Mesendoderm (in vitro differentiated cells): ENCODE measurements at regions not wholly inside any gene's neighbourhood (a gene's known extent, or its start where the extent isn't known, plus 50 kb on each side); places are given as distances from the start of the nearest gene placed in this dataset.
"Not testable (repeated sequence)": the region's sequence is repeated elsewhere in the genome, so short reads cannot be mapped to it uniquely, and the experiment has no call there.

Experiments
- DNase-seq: peaks from one replicate; pipeline ENCODE4 v3.0.0; 2013
- H2AK5ac ChIP-seq: 2 replicates; pipeline ENCODE4 v1.6.1; 2013; ENCODE audit warnings: low read length, inconsistent platforms
- H2BK120ac ChIP-seq: 2 replicates; pipeline ENCODE4 v1.6.1; 2013; ENCODE audit warnings: low read depth, mild to moderate bottlenecking, low read length, moderate library complexity, mixed read lengths
- H2BK15ac ChIP-seq: replicated peaks from 2 replicates; pipeline ENCODE4 v1.6.1; 2013; ENCODE audit warnings: low read depth, mild to moderate bottlenecking, moderate library complexity
- H2BK5ac ChIP-seq: 2 replicates; pipeline ENCODE4 v1.6.1; 2013; ENCODE audit warnings: low read length, inconsistent platforms
- H3K18ac ChIP-seq: 2 replicates; pipeline ENCODE4 v1.6.1; 2013; ENCODE audit warnings: mild to moderate bottlenecking, low read length, mixed read lengths
- H3K23ac ChIP-seq: one replicate; pipeline ENCODE4 v1.6.1; 2013; ENCODE audit warnings: low read length
- H3K27ac ChIP-seq: 2 replicates; pipeline ENCODE4 v1.5.1; 2013; ENCODE audit warnings: low read depth, mild to moderate bottlenecking, inconsistent platforms, low read length, moderate library complexity
- H3K27me3 ChIP-seq: 2 replicates; pipeline ENCODE4 v1.6.1; 2013; ENCODE audit warnings: low read length, control low read depth, mild to moderate bottlenecking, inconsistent platforms; ENCODE audit not compliant: insufficient read depth, poor library complexity
- H3K36me3 ChIP-seq: 2 replicates; pipeline ENCODE4 v1.6.1; 2013; ENCODE audit warnings: low read length, inconsistent platforms; ENCODE audit not compliant: control insufficient read depth, insufficient read depth
- H3K4ac ChIP-seq: one replicate; pipeline ENCODE4 v1.6.1; 2013; ENCODE audit warnings: low read depth, mild to moderate bottlenecking, low read length, moderate library complexity
- H3K4me1 ChIP-seq: 2 replicates; pipeline ENCODE4 v1.6.1; 2013; ENCODE audit warnings: low read depth, low read length, inconsistent platforms; ENCODE audit not compliant: control insufficient read depth
- H3K4me2 ChIP-seq: 2 replicates; pipeline ENCODE4 v1.6.1; 2013; ENCODE audit warnings: low read length
- H3K4me3 ChIP-seq: 2 replicates; pipeline ENCODE4 v1.5.1; 2013; ENCODE audit warnings: mild to moderate bottlenecking, low read length
- H3K56ac ChIP-seq: one replicate; pipeline ENCODE4 v1.6.1; 2013; ENCODE audit warnings: low read length
- H3K79me1 ChIP-seq: 2 replicates; pipeline ENCODE4 v1.6.1; 2013; ENCODE audit warnings: low read length, inconsistent platforms
- H3K79me2 ChIP-seq: 2 replicates; pipeline ENCODE4 v1.6.1; 2013; ENCODE audit warnings: mild to moderate bottlenecking, low read length; ENCODE audit not compliant: control insufficient read depth, insufficient read depth
- H3K9ac ChIP-seq: 2 replicates; pipeline ENCODE4 v1.6.1; 2013; ENCODE audit warnings: low read length, inconsistent platforms
- H4K5ac ChIP-seq: one replicate; pipeline ENCODE4 v1.6.1; 2013; ENCODE audit warnings: low read length
- H4K8ac ChIP-seq: one replicate; pipeline ENCODE4 v1.6.1; 2013; ENCODE audit warnings: low read depth, mild to moderate bottlenecking, control low read depth, low read length, moderate library complexity
- WGBS: extraction: QIAGEN DNeasy Blood & Tissue Kit; methylation state at CpG from one replicate; pipeline ENCODE4 v1.1.7; 2013; ENCODE audit warnings: low lambda C conversion rate, missing lambda C conversion rate; ENCODE audit not compliant: insufficient coverage; ENCODE audit errors: extremely low coverage; 5-methylcytosine and 5-hydroxymethylcytosine counted together

- H3K9ac ChIP-seq, result no peak overlapping the region
- H3K4me2 ChIP-seq, result no peak overlapping the region
Observed at GRCh38 chrX:151042842-151043241, 59.7 kb downstream of the HMGB3 start.

DNA sequence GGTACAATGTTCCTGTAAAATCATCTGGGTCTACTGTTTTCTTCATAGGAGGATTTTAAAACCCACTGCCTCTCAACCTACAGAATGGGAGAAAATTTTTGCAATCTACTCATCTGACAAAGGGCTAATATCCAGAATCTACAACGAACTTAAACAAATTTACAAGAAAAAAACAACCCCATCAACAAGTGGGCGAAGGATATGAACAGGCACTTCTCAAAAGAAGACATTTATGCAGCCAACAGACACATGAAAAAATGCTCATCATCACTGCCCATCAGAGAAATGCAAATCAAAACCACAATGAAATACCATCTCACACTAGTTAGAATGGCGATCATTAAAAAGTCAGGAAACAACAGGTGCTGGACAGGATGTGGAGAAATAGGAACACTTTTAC lies 83.2 kb downstream of the HMGB3 start:
- H3K4me1 ChIP-seq, H2BK15ac ChIP-seq, H3K9ac ChIP-seq, H2BK5ac ChIP-seq, H3K27ac ChIP-seq, H3K4me3 ChIP-seq, H3K18ac ChIP-seq, DNase-seq, H2BK120ac ChIP-seq, H3K23ac ChIP-seq, H3K56ac ChIP-seq, H4K5ac ChIP-seq, H3K4me2 ChIP-seq, H3K36me3 ChIP-seq, H2AK5ac ChIP-seq, H3K79me2 ChIP-seq, H3K4ac ChIP-seq, H3K79me1 ChIP-seq, H3K27me3 ChIP-seq, H4K8ac ChIP-seq: not testable (repeated sequence)
- no CpG with 5 or more reads among the region's 3 CpGs for WGBS

More at GRCh38 chrX:151042842-151043241, 59.7 kb downstream of the HMGB3 start:
- Histone ChIP-seq H2BK120ac (no peak overlapping the region), H3K36me3 (no peaks in the 10 kb centered on the region), H3K4me1 (no peaks in the 10 kb centered on the region), H3K4me3 (no peak overlapping the region), H4K8ac (no peak overlapping the region), H3K18ac (no peak overlapping the region), H2BK5ac (no peak overlapping the region), H3K4ac (no peak overlapping the region), H2AK5ac (no peak overlapping the region), H2BK15ac (no peak overlapping the region), H3K23ac (no peak overlapping the region), H4K5ac (no peak overlapping the region), H3K56ac (no peak overlapping the region), H3K79me1 (no peaks in the 10 kb centered on the region), H3K27ac (no peak overlapping the region), H3K27me3 (no peaks in the 10 kb centered on the region), H3K79me2 (no peaks in the 10 kb centered on the region)
- WGBS, result no CpG with 5 or more reads among the region's 2 CpGs
- no peak for DNase-seq

DNA sequence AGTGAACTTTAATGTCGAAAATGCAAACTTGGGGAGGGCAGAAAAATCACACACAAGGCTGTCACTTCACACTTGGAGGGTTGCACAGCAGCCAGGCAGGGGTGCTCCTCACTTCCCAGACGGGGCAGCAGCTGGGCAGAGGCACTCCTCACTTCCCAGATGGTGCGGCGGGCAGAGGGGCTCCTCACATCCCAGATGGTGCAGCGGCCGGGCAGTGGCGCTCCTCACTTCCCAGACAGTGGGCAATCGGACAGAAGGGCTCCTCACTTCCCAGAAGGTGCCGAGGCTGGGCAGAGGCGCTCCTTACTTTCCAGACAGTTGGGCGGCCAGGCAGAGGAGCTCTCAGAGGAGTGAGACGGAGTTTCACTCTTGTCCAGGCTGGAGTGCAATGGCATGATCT lies 90.6 kb downstream of the HMGB3 start:
- no peak for DNase-seq
- no peak overlapping the region for H4K8ac ChIP-seq
- H3K4ac ChIP-seq, result no peak overlapping the region
- H4K5ac ChIP-seq, result no peak overlapping the region
- H3K36me3 ChIP-seq, result no peaks in the 10 kb centered on the region
- H3K4me2 ChIP-seq, result no peak overlapping the region
- no peak overlapping the region for H3K23ac ChIP-seq
- no peak overlapping the region for H3K4me3 ChIP-seq
- H3K4me1 ChIP-seq, result no peaks in the 10 kb centered on the region
- no peak overlapping the region for H3K27ac ChIP-seq
- no peak overlapping the region for H2BK5ac ChIP-seq
- H2BK15ac ChIP-seq, result no peak overlapping the region
- no peak overlapping the region for H3K18ac ChIP-seq
- no CpG with 5 or more reads among the region's 12 CpGs for WGBS
- no peak overlapping the region for H2BK120ac ChIP-seq
- H3K27me3 ChIP-seq, result no peaks in the 10 kb centered on the region
- H3K79me2 ChIP-seq, result no peaks in the 10 kb centered on the region
- H3K56ac ChIP-seq, result no peak overlapping the region
- H3K9ac ChIP-seq, result no peak overlapping the region
- no peak overlapping the region for H2AK5ac ChIP-seq
- H3K79me1 ChIP-seq, result no peaks in the 10 kb centered on the region

DNA sequence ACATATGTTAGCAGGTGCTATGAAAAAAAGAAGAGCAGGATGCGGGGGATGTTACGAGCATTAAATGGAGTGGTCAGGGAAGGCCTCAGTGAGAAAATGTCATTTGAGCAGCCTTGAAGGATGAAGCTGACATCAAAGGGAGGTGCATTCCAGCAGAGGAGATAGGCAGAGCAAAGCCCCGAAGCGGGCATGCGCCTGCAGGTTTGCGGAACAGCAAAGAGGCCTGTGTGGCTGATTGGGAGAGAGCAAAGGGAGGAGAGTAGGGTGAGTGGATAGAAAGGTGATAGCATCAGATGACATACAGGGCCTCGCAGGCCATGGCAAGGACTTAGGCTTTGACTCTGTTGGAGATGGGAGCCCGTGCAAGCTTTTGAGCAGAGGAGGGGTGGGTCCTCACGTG lies 95.4 kb upstream of the GPR50 start:
- no peak overlapping the region for H3K4me3 ChIP-seq
- no peak overlapping the region for H2BK15ac ChIP-seq
- DNase-seq, result peak; percentile 54
- no peaks in the 10 kb centered on the region for H3K79me1 ChIP-seq
- H3K23ac ChIP-seq, result no peak overlapping the region
- no peaks in the 10 kb centered on the region for H3K4me1 ChIP-seq
- no peak overlapping the region for H3K9ac ChIP-seq
- H2AK5ac ChIP-seq, result no peak overlapping the region
- H3K4me2 ChIP-seq, result no peak overlapping the region
- H3K18ac ChIP-seq, result no peak overlapping the region
- H4K8ac ChIP-seq, result no peak overlapping the region
- no peak overlapping the region for H2BK120ac ChIP-seq
- H3K79me2 ChIP-seq, result no peaks in the 10 kb centered on the region
- no peaks in the 10 kb centered on the region for H3K27me3 ChIP-seq
- no peak overlapping the region for H3K4ac ChIP-seq
- no peak overlapping the region for H3K56ac ChIP-seq
- no peak overlapping the region for H4K5ac ChIP-seq
- WGBS, result no CpG with 5 or more reads among the region's 9 CpGs
- no peak overlapping the region for H3K27ac ChIP-seq
- H2BK5ac ChIP-seq, result no peak overlapping the region
- no peaks in the 10 kb centered on the region for H3K36me3 ChIP-seq

DNA sequence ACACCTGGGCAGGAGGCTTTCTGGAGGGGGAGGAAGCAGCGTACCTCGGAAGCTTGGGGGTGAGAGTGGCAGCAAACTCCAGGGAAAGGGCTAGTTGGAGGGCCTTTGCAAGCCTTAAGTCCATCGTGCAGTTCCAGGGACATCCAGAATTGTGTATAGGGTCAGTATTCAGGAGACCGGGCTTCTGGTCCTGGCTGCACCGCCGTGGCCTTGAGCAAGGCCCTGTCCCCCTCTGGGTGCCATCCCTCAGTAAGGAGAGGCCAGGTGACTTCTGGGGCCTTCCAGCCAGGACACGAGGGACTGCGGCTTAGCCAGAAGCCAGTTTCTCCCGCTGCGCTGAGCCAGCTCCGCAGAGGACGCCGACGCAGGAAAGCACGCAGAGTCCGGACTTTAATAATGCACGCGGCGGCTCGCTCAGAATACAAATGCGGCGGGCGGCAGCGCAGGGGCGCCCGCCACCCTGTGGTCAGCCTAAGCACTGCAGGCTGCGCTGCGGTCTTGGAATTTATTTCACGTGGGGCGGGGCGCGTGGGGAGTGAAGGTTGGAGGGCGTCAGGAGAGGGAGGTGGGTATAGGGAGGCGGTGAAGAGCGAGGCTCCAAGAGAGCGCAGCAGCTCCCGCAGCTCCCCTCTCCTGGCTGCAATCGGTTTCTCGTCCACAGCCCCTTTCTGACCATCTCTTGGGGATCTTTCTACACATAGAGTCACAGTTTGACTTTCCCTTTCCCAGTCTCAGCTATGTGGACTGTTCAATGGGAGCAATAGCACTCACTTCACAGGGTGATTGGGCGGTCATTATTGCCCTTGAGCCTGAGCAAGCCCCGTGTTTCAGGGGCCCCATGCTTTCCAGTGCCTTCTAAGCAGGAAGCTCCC lies 94.1 kb upstream of the GPR50 start:
- Histone ChIP-seq H3K79me1 (no peaks in the 10 kb centered on the region), H3K18ac (no peak overlapping the region), H2BK15ac (no peak overlapping the region), H3K79me2 (no peaks in the 10 kb centered on the region), H3K4ac (no peak overlapping the region), H4K8ac (no peak overlapping the region), H2BK120ac (no peak overlapping the region), H2AK5ac (no peak overlapping the region), H3K36me3 (no peaks in the 10 kb centered on the region), H3K4me3 (no peak overlapping the region), H3K4me1 (no peaks in the 10 kb centered on the region), H3K23ac (no peak overlapping the region), H4K5ac (no peak overlapping the region), H3K4me2 (peak overlapping the region; percentile 20), H3K56ac (peak overlapping the region; percentile 88), H2BK5ac (no peak overlapping the region), H3K27me3 (no peaks in the 10 kb centered on the region), H3K27ac (no peak overlapping the region), H3K9ac (peak overlapping the region; percentile 68)
- DNase-seq, result peak; percentile 61
- no CpG with 5 or more reads among the region's 41 CpGs for WGBS

- H2BK5ac ChIP-seq, result no peak overlapping the region
- no peak overlapping the region for H4K5ac ChIP-seq
- no peak overlapping the region for H3K18ac ChIP-seq
- H3K36me3 ChIP-seq, result no peaks in the 10 kb centered on the region
- H3K79me2 ChIP-seq, result no peaks in the 10 kb centered on the region
- no peaks in the 10 kb centered on the region for H3K4me1 ChIP-seq
- H3K79me1 ChIP-seq, result no peaks in the 10 kb centered on the region
- H3K27me3 ChIP-seq, result no peaks in the 10 kb centered on the region
- H3K4me3 ChIP-seq, result no peak overlapping the region
- no peak overlapping the region for H3K27ac ChIP-seq
- H3K23ac ChIP-seq, result no peak overlapping the region
- DNase-seq, result no peak
- WGBS, result no CpG with 5 or more reads among the region's 1 CpG
- no peak overlapping the region for H3K9ac ChIP-seq
- H2AK5ac ChIP-seq, result no peak overlapping the region
- H2BK120ac ChIP-seq, result no peak overlapping the region
- H4K8ac ChIP-seq, result no peak overlapping the region
- no peak overlapping the region for H3K4me2 ChIP-seq
- H3K4ac ChIP-seq, result no peak overlapping the region
- H3K56ac ChIP-seq, result no peak overlapping the region
- H2BK15ac ChIP-seq, result no peak overlapping the region
Observed at GRCh38 chrX:151084454-151084853, 91.9 kb upstream of the GPR50 start.
